Mucosa of rectum (tissue), 2 donors: ENCODE measurements at regions not wholly inside any gene's neighbourhood (a gene's known extent, or its start where the extent isn't known, plus 50 kb on each side); places are given as distances from the start of the nearest gene placed in this dataset.

Source experiments
- H3K27ac ChIP-seq, 2 donors: one replicate each; pipeline ENCODE4 v1.7.0; 2013; ENCODE audit warnings: inconsistent platforms in 2 of 2, low read depth in 2 of 2, low read length in 2 of 2
- H3K27me3 ChIP-seq, 2 donors: one replicate each; pipeline ENCODE4 v1.7.0; 2013; ENCODE audit warnings: low read length in 2 of 2; ENCODE audit not compliant: control insufficient read depth in 2 of 2, insufficient read depth in 2 of 2
- H3K36me3 ChIP-seq, 2 donors: one replicate each; pipeline ENCODE4 v1.7.0; 2013; ENCODE audit warnings: low read length in 2 of 2; ENCODE audit not compliant: control insufficient read depth in 2 of 2, insufficient read depth in 2 of 2
- H3K4me1 ChIP-seq, 2 donors: one replicate each; pipeline ENCODE4 v1.7.0; 2013; ENCODE audit warnings: low read length in 2 of 2, mild to moderate bottlenecking in 1 of 2; ENCODE audit not compliant: control insufficient read depth in 2 of 2, insufficient read depth in 2 of 2
- H3K4me3 ChIP-seq, 2 donors: one replicate each; pipeline ENCODE4 v1.7.0; 2013; ENCODE audit warnings: low read length in 2 of 2
- H3K9ac ChIP-seq, 2 donors: one replicate each; pipeline ENCODE4 v1.7.0; 2013; ENCODE audit warnings: low read length in 2 of 2, low read depth in 1 of 2, mild to moderate bottlenecking in 1 of 2
- H3K9me3 ChIP-seq, 2 donors: one replicate each; pipeline ENCODE4 v1.7.0; 2013; ENCODE audit warnings: low read length in 2 of 2; ENCODE audit not compliant: control insufficient read depth in 2 of 2
- donor health status: healthy.
- donor health status: Normal muscosa, but diverticular disease.

DNA sequence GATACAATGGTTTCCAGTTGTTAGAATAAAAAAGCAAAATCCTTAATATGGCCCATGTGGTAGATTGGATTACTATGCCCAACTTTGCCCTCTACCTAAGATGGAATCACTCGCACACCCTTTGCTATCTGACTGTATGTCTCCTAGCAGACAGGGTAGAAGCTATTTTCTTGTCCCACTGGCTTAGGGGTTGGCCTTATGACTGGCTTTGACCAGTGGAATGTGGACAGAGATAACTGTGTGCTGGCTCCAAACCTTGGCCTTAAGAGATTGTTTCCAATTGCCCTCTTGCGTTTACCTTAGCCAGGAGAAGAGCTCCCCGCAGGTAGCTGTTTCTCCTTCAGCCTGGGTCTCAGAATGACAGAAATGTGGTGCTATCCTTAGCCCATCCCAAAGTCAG lies 355.9 kb downstream of the BCOR start:
- Histone ChIP-seq H3K27me3 (peaks cover 0 to 2% of the 10 kb centered on the region in 2 donors), H3K9ac (no peak overlapping the region), H3K4me1 (no peaks in the 10 kb centered on the region), H3K36me3 (no peaks in the 10 kb centered on the region), H3K27ac (no peak overlapping the region), H3K4me3 (no peak overlapping the region), H3K9me3 (no peaks in the 10 kb centered on the region)

DNA sequence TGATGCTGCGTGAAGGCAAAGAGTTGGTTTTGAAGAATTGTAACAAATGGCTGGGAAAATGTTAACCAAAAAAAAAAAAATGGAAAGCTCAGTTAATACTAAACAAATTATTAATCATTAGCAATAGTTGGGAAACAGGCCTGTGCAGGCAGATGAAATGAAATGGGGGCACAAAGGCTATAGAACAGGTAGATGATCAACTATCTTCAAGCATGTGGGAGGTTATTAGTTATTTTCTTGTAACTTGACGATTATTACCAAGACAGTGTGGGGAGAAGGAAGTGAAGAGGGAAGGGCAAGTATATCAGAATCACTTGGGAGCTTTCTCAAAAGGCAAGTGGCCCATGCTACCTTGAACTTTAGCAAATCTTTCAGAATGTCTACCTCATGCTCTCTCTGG lies 351.9 kb downstream of the BCOR start:
- peaks cover 0 to 2% of the 10 kb centered on the region in 2 donors for H3K27me3 ChIP-seq
- no peak overlapping the region for H3K27ac ChIP-seq
- no peaks in the 10 kb centered on the region for H3K9me3 ChIP-seq
- no peaks in the 10 kb centered on the region for H3K4me1 ChIP-seq
- H3K36me3 ChIP-seq = no peaks in the 10 kb centered on the region
- no peak overlapping the region for H3K9ac ChIP-seq
- no peak overlapping the region for H3K4me3 ChIP-seq

GRCh38 chrX:39749135-39749534 lies 348.6 kb downstream of the BCOR start:
- Histone ChIP-seq H3K27ac (no peak overlapping the region), H3K4me1 (peaks cover 0 to 2% of the 10 kb centered on the region in 2 donors), H3K27me3 (no peaks in the 10 kb centered on the region), H3K4me3 (no peak overlapping the region), H3K9me3 (no peaks in the 10 kb centered on the region), H3K36me3 (no peaks in the 10 kb centered on the region), H3K9ac (no peak overlapping the region)

- no peak overlapping the region for H3K4me3 ChIP-seq
- H3K27me3 ChIP-seq = no peaks in the 10 kb centered on the region
- H3K27ac ChIP-seq = no peak overlapping the region
- no peaks in the 10 kb centered on the region for H3K9me3 ChIP-seq
- H3K9ac ChIP-seq = no peak overlapping the region
- H3K36me3 ChIP-seq = no peaks in the 10 kb centered on the region
- H3K4me1 ChIP-seq = peaks cover 0 to 2% of the 10 kb centered on the region in 2 donors
Observed at GRCh38 chrX:39749728-39750127, 348.0 kb downstream of the BCOR start.

GRCh38 chrX:39750256-39750790 lies 347.4 kb downstream of the BCOR start:
- Histone ChIP-seq H3K27ac (no peak overlapping the region), H3K4me1 (peaks cover 0 to 2% of the 10 kb centered on the region in 2 donors), H3K9ac (no peak overlapping the region), H3K4me3 (no peak overlapping the region), H3K9me3 (no peaks in the 10 kb centered on the region), H3K27me3 (no peaks in the 10 kb centered on the region), H3K36me3 (no peaks in the 10 kb centered on the region)

DNA sequence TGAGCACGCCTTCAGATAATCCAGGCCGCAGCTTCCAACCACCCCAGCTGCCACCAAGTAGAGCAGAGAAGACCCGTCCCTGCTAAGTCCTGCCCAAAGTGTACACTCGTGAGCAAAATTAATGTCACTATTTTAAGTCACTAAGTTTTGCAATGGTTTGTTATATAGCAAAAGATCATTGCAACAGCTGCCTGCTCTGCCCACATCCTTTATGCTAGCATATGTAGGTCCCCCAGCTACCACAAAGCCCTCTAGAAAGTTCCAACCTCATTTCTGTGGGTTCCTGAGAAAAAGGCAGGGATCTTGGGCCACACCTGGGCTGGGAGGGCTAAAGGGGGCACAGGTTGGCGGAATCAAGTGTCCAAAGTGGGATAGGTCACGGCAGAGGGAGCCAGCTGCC lies 346.9 kb downstream of the BCOR start:
- peaks cover 0 to 3% of the 10 kb centered on the region in 2 donors for H3K4me1 ChIP-seq
- H3K9me3 ChIP-seq = no peaks in the 10 kb centered on the region
- H3K27ac ChIP-seq = no peak overlapping the region
- no peak overlapping the region for H3K4me3 ChIP-seq
- no peak overlapping the region for H3K9ac ChIP-seq
- no peaks in the 10 kb centered on the region for H3K27me3 ChIP-seq
- no peaks in the 10 kb centered on the region for H3K36me3 ChIP-seq

- Histone ChIP-seq H3K27ac (no peak overlapping the region), H3K4me1 (peaks cover 0 to 9% of the 10 kb centered on the region in 2 donors)
Observed at GRCh38 chrX:39752815-39753214, 344.9 kb downstream of the BCOR start.

DNA sequence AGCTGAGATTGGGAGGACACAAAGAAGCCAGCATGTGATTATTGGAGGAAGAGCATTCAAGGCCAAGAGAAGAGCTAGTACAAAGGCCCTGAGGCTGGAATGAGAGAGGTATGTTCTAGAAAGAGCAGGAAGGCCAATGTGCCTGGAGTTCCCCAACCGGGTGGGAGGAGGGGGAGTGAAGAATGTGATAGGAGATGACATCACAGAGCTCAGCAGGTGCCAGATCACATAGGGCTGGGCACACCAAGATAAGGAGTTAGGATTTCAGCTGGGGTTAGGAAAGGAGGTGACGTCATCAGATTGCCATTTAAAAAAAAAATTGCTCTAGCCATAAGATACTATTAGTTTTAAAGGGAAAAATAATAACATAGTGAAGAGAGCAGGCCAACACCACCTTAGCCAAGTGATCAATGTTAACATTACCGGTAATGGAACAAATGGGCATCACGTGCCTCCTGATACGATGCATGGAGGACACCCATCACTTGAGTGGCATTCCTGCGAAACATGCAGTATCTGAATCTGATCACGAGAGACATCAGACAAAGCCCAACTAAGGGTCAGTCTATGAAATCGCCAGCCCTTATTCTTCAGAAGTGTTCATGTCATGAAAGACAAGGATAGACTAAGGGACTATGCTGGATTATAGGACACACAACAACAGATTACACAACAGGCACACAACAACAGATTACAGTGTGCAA lies 344.3 kb downstream of the BCOR start:
- H3K4me3 ChIP-seq = no peak overlapping the region
- H3K27me3 ChIP-seq = no peaks in the 10 kb centered on the region
- no peaks in the 10 kb centered on the region for H3K36me3 ChIP-seq
- H3K4me1 ChIP-seq = peaks cover 0 to 9% of the 10 kb centered on the region in 2 donors
- H3K9me3 ChIP-seq = no peaks in the 10 kb centered on the region
- no peak overlapping the region for H3K9ac ChIP-seq
- H3K27ac ChIP-seq = no peak overlapping the region

More at GRCh38 chrX:39752815-39753214, 344.9 kb downstream of the BCOR start:
- H3K4me3 ChIP-seq = no peak overlapping the region
- no peak overlapping the region for H3K9ac ChIP-seq
- H3K27me3 ChIP-seq = no peaks in the 10 kb centered on the region
- no peaks in the 10 kb centered on the region for H3K9me3 ChIP-seq
- H3K36me3 ChIP-seq = no peaks in the 10 kb centered on the region

- Histone ChIP-seq H3K27me3 (no peaks in the 10 kb centered on the region), H3K36me3 (no peaks in the 10 kb centered on the region), H3K9me3 (no peaks in the 10 kb centered on the region), H3K4me1 (peaks cover 0 to 12% of the 10 kb centered on the region in 2 donors), H3K4me3 (no peak overlapping the region), H3K27ac (peak overlapping the region; percentile 5 to 26), H3K9ac (no peak overlapping the region)
Observed at GRCh38 chrX:39755143-39756032, 342.4 kb downstream of the BCOR start.
